Mucosa of descending colon (tissue), 3 donors: ENCODE measurements at regions not wholly inside any gene's neighbourhood (a gene's known extent, or its start where the extent isn't known, plus 50 kb on each side); places are given as distances from the start of the nearest gene placed in this dataset.

Experiments
- ATAC-seq: fragments of 200-7000 bp; cut with Tn5 transposase; one replicate; pipeline ENCODE4 v1.9.1; 2020; ENCODE audit warnings: mild to moderate bottlenecking, moderate library complexity
- DNase-seq, 3 donors: peaks; one replicate each; pipeline ENCODE4 v3.0.0-alpha.2; 2020
- H3K36me3 ChIP-seq: fragments of 200-600 bp; one replicate; pipeline ENCODE4 v1.8.0; 2021; ENCODE audit warnings: low read depth, mild to moderate bottlenecking
- H3K4me1 ChIP-seq: fragments of 200-600 bp; one replicate; pipeline ENCODE4 v1.8.0; 2021; ENCODE audit warnings: low read depth, mild to moderate bottlenecking
- H3K4me3 ChIP-seq: fragments of 200-600 bp; one replicate; pipeline ENCODE4 v1.8.0; 2021; ENCODE audit warnings: mild to moderate bottlenecking
- H3K9me3 ChIP-seq: fragments of 200-600 bp; one replicate; pipeline ENCODE4 v1.8.0; 2021; ENCODE audit warnings: mild to moderate bottlenecking
- CTCF ChIP-seq: fragments of 200-600 bp; IDR thresholded peaks from one replicate; pipeline ENCODE4 v1.8.0; 2022; ENCODE audit warnings: antibody characterized with exemption, mild to moderate bottlenecking
- intact Hi-C, 2 donors: fragments of 100-400 bp; cut with DNase I in 1 of 2; cut with micrococcal nuclease in 1 of 2; formaldehyde crosslinking; loops; one replicate each; pipeline versions ENCODE4 v1.11.0 to v1.11.1; 2022; cut with DNase I, micrococcal nuclease
- donor health status: DM: no; HTN: no; CAD: no; lungs with moderate emphysema.
- donor health status: DM: no; HTN: no; CAD: no.
- donor health status: DM: no; HTN: yes; CAD: no.

- TF ChIP-seq CTCF, result no peak
- no peaks in the 10 kb centered on the region for H3K36me3 ChIP-seq
- ATAC-seq (no peak), DNase-seq (no peak)
- H3K9me3 ChIP-seq, result no peaks in the 10 kb centered on the region
- H3K4me3 ChIP-seq, result no peak overlapping the region
- no peaks in the 10 kb centered on the region for H3K4me1 ChIP-seq
- intact Hi-C loops, result no loop called here
Observed at GRCh38 chr4:120616041-120616440, 306.5 kb downstream of the PRDM5 start.

- Histone ChIP-seq H3K36me3 (no peaks in the 10 kb centered on the region), H3K9me3 (no peaks in the 10 kb centered on the region), H3K4me1 (no peaks in the 10 kb centered on the region), H3K4me3 (no peak overlapping the region)
- intact Hi-C loops, result no loop called here
- no peak for TF ChIP-seq CTCF
- DNase-seq (no peak), ATAC-seq (no peak)
Observed at GRCh38 chr4:120613778-120614177, 308.7 kb downstream of the PRDM5 start.

- TF ChIP-seq CTCF, result no peak
- no peaks in the 10 kb centered on the region for H3K9me3 ChIP-seq
- ATAC-seq (no peak), DNase-seq (no peak)
- H3K4me3 ChIP-seq, result no peak overlapping the region
- H3K36me3 ChIP-seq, result no peaks in the 10 kb centered on the region
- intact Hi-C loops, result no loop called here
- no peaks in the 10 kb centered on the region for H3K4me1 ChIP-seq
Observed at GRCh38 chr4:120611092-120611491, 311.4 kb downstream of the PRDM5 start.

- DNase-seq (no peak), ATAC-seq (no peak)
- Histone ChIP-seq H3K36me3 (no peaks in the 10 kb centered on the region), H3K4me3 (no peak overlapping the region), H3K4me1 (no peaks in the 10 kb centered on the region), H3K9me3 (no peaks in the 10 kb centered on the region)
- intact Hi-C loops, result no loop called here
- no peak for TF ChIP-seq CTCF
Observed at GRCh38 chr4:120591038-120591437, 331.5 kb downstream of the PRDM5 start.

GRCh38 chr4:120589787-120590186, 332.7 kb downstream of the PRDM5 start:
- Histone ChIP-seq H3K36me3 (no peaks in the 10 kb centered on the region), H3K4me1 (no peaks in the 10 kb centered on the region), H3K4me3 (no peak overlapping the region), H3K9me3 (no peaks in the 10 kb centered on the region)
- DNase-seq (no peak), ATAC-seq (no peak)
- TF ChIP-seq CTCF, result no peak
- intact Hi-C loops, result no loop called here

GRCh38 chr4:120568731-120569130, 353.8 kb downstream of the PRDM5 start:
- intact Hi-C loops, result no loop called here
- TF ChIP-seq CTCF, result no peak
- ATAC-seq (no peak), DNase-seq (no peak)
- H3K4me3 ChIP-seq, result no peak overlapping the region
- no peaks in the 10 kb centered on the region for H3K9me3 ChIP-seq
- no peaks in the 10 kb centered on the region for H3K36me3 ChIP-seq
- no peaks in the 10 kb centered on the region for H3K4me1 ChIP-seq
